NOMO-1 treated with dmso at 0.1 percent for 144 hours (cell line): ENCODE measurements at regions not wholly inside any gene's neighbourhood (a gene's known extent, or its start where the extent isn't known, plus 50 kb on each side); places are given as distances from the start of the nearest gene placed in this dataset.

Experiments used
- DNase-seq: peaks from one replicate; lab custom pipeline; 2025; ENCODE audit not compliant: unreplicated experiment; lab: John Stamatoyannopoulos, UW

GRCh38 chr2:220081171-220081570 lies 453.7 kb downstream of the SLC4A3 start:
- DNase-seq, result no peak

- DNase-seq, result no peak
Measured at GRCh38 chr2:220090050-220090449, 462.6 kb downstream of the SLC4A3 start.

GRCh38 chr2:220096406-220096805 lies 469.0 kb downstream of the SLC4A3 start:
- no peak for DNase-seq

- DNase-seq, result no peak
Measured at GRCh38 chr2:220101980-220102379, 474.6 kb downstream of the SLC4A3 start.

GRCh38 chr2:220103596-220103995 lies 476.2 kb downstream of the SLC4A3 start:
- no peak for DNase-seq

GRCh38 chr2:220104871-220105351 lies 477.5 kb downstream of the SLC4A3 start:
- no peak for DNase-seq

GRCh38 chr2:220106065-220106464 lies 478.6 kb downstream of the SLC4A3 start:
- no peak for DNase-seq

- DNase-seq, result no peak
Measured at GRCh38 chr2:220107380-220107791, 480.0 kb downstream of the SLC4A3 start.

GRCh38 chr2:220114443-220114842 lies 487.0 kb downstream of the SLC4A3 start:
- no peak for DNase-seq

GRCh38 chr2:220117025-220117424 lies 489.6 kb downstream of the SLC4A3 start:
- DNase-seq, result no peak

- DNase-seq, result no peak
Measured at GRCh38 chr2:220120041-220120440, 492.6 kb downstream of the SLC4A3 start.

- DNase-seq, result no peak
Measured at GRCh38 chr2:220123751-220124150, 496.3 kb downstream of the SLC4A3 start.

GRCh38 chr2:220125551-220125950 lies 498.1 kb downstream of the SLC4A3 start:
- no peak for DNase-seq

- no peak for DNase-seq
Measured at GRCh38 chr2:220127311-220127710, 499.9 kb downstream of the SLC4A3 start.

GRCh38 chr2:220127876-220128275 lies 500.4 kb downstream of the SLC4A3 start:
- no peak for DNase-seq

- no peak for DNase-seq
Measured at GRCh38 chr2:220129391-220129790, 502.0 kb downstream of the SLC4A3 start.

- no peak for DNase-seq
Measured at GRCh38 chr2:220134756-220135534, 507.5 kb downstream of the SLC4A3 start.

GRCh38 chr2:220143336-220143735 lies 515.9 kb downstream of the SLC4A3 start:
- DNase-seq, result no peak

- no peak for DNase-seq
Measured at GRCh38 chr2:220144411-220144810, 517.0 kb downstream of the SLC4A3 start.

GRCh38 chr2:220147161-220148038 lies 520.0 kb downstream of the SLC4A3 start:
- DNase-seq, result no peak

GRCh38 chr2:220148471-220149248 lies 521.2 kb downstream of the SLC4A3 start:
- DNase-seq, result no peak
